ENCODE measurements at regions not wholly inside any gene's neighbourhood (a gene's known extent, or its start where the extent isn't known, plus 50 kb on each side); places are given as distances from the start of the nearest gene placed in this dataset.

DNA sequence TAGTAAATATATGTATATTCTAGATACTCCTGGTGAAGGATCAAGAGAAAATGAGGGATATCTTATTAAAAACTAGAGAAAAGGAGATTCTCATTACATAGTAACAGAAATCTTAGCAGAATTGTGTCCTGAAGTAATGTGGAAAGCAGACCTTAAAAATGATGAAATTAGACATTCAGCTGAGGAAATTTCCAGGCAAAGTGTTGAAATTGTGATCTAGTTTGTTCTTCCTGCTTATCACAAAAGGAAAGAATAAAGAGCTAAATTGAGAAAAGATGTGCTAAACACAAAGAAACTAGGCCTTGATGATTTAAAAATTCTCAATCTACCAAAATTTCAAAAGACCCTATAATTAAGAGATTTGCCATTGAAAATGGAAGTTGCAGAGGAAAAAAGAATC is 362.6 kb upstream of the PLSCR5 start:
- no peaks in the 10 kb centered on the region for H3K36me3 ChIP-seq
- no peak for ATAC-seq
- no peak overlapping the region for H3K27ac ChIP-seq
- H3K4me1 ChIP-seq = no peaks in the 10 kb centered on the region
- no peaks in the 10 kb centered on the region for H3K27me3 ChIP-seq
- TF ChIP-seq POLR2AphosphoS5 (IDR thresholded peaks at IDR 0.05) (no peak), POLR2A (IDR thresholded peaks at IDR 0.05) (no peak), EP300 (IDR thresholded peaks at IDR 0.05) (no peak)
- TF ChIP-seq, protein P1, sequence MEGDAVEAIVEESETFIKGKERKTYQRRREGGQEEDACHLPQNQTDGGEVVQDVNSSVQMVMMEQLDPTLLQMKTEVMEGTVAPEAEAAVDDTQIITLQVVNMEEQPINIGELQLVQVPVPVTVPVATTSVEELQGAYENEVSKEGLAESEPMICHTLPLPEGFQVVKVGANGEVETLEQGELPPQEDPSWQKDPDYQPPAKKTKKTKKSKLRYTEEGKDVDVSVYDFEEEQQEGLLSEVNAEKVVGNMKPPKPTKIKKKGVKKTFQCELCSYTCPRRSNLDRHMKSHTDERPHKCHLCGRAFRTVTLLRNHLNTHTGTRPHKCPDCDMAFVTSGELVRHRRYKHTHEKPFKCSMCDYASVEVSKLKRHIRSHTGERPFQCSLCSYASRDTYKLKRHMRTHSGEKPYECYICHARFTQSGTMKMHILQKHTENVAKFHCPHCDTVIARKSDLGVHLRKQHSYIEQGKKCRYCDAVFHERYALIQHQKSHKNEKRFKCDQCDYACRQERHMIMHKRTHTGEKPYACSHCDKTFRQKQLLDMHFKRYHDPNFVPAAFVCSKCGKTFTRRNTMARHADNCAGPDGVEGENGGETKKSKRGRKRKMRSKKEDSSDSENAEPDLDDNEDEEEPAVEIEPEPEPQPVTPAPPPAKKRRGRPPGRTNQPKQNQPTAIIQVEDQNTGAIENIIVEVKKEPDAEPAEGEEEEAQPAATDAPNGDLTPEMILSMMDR (IDR thresholded peaks at IDR 0.05) = no peak
- no peak overlapping the region for H3K4me3 ChIP-seq
- H3K9me3 ChIP-seq = no peaks in the 10 kb centered on the region

DNA sequence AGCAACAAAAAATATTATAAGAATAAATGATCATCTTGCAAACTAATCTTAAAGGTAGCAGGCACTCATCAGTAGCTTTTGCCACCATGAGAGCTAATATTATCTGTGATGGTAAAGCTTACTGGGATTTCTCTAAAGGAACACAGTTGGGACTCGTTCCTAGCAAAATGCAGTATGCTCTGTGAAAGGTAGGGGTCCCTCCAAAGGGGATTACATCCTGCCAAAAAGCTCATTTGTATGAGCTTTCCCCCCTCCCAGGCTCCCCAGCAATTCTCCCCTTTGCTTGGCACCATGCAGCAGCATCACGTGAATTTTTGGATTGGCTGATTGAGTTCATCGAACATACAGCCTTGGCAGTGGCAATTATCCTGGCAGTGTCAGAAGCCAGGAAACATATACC is 361.0 kb upstream of the PLSCR5 start:
- ATAC-seq = no peak
- Histone ChIP-seq H3K4me3 (no peak overlapping the region), H3K36me3 (no peaks in the 10 kb centered on the region), H3K9me3 (no peaks in the 10 kb centered on the region), H3K4me1 (no peaks in the 10 kb centered on the region), H3K27me3 (no peaks in the 10 kb centered on the region), H3K27ac (no peak overlapping the region)
- TF ChIP-seq, protein P1 (IDR thresholded peaks at IDR 0.05) = no peak
- TF ChIP-seq POLR2AphosphoS5 (IDR thresholded peaks at IDR 0.05) (no peak), POLR2A (IDR thresholded peaks at IDR 0.05) (no peak), EP300 (IDR thresholded peaks at IDR 0.05) (no peak)
- WGBS, 2 donors (ENCODE audit: low coverage in 1 of 2) = 70 to 82% methylated on average over 3 of the region's 3 CpGs

DNA sequence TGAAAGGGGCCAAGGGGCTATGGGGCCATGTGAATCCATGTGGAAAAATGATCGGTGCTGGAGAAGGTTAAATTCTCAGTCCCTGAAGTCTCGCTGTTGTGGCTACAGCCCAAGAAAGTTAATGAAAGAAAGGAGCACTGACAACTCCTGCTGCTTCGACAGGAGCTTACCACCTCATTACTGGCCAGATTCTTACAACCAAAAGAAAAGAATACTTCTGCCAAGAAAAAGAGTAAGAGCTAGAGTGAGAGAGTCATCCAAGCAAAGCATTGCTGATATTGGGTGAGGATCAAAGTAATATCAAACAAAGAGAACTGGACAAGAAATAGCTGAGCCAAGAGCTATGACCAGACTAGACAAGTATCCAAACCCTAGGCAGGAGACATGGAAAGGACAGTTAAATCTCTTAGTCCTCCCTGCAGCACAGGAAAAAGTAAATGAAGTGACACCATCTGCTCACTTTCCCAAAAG is 348.4 kb upstream of the PLSCR5 start:
- no peak overlapping the region for H3K4me3 ChIP-seq
- H3K9me3 ChIP-seq = no peaks in the 10 kb centered on the region
- no peak for ATAC-seq
- TF ChIP-seq, protein P1 (IDR thresholded peaks at IDR 0.05) = no peak
- TF ChIP-seq POLR2A (IDR thresholded peaks at IDR 0.05) (no peak), POLR2AphosphoS5 (IDR thresholded peaks at IDR 0.05) (no peak)
- H3K4me1 ChIP-seq = no peaks in the 10 kb centered on the region
- H3K27ac ChIP-seq = no peak overlapping the region
- no peaks in the 10 kb centered on the region for H3K36me3 ChIP-seq
- H3K27me3 ChIP-seq = no peaks in the 10 kb centered on the region
- 22 to 32% methylated on average over 3 of the region's 3 CpGs for WGBS, 2 donors (ENCODE audit: low coverage in 1 of 2)

DNA sequence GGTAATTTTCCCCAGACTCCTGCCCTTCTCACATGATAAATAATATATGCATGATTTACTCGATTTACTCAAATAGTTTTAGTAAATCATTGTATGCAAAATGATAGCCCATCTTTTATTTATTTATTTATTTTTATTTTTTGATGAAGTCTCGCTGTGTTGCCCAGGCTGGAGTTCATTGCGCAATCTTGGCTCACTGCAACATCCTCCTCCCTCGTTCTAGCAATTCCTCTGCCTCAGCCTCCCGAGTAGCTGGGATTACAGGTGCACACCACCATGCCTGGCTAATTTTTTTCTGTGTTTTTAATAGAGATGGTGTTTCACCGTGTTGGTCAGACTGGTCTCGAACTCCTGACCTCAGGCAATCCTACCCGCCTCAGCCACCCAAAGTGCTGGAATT is 343.8 kb upstream of the PLSCR5 start:
- Histone ChIP-seq H3K27me3 (no peaks in the 10 kb centered on the region), H3K9me3 (no peaks in the 10 kb centered on the region), H3K4me3 (no peak overlapping the region), H3K27ac (no peak overlapping the region), H3K36me3 (no peaks in the 10 kb centered on the region), H3K4me1 (no peaks in the 10 kb centered on the region)
- ATAC-seq = no peak
- WGBS, 2 donors (ENCODE audit: low coverage in 1 of 2) = 90 to 97% methylated on average over 8 of the region's 8 CpGs
- TF ChIP-seq POLR2AphosphoS5 (IDR thresholded peaks at IDR 0.05) (no peak), EP300 (IDR thresholded peaks at IDR 0.05) (no peak), POLR2A (IDR thresholded peaks at IDR 0.05) (no peak)
- TF ChIP-seq, protein P1 (IDR thresholded peaks at IDR 0.05) = no peak

DNA sequence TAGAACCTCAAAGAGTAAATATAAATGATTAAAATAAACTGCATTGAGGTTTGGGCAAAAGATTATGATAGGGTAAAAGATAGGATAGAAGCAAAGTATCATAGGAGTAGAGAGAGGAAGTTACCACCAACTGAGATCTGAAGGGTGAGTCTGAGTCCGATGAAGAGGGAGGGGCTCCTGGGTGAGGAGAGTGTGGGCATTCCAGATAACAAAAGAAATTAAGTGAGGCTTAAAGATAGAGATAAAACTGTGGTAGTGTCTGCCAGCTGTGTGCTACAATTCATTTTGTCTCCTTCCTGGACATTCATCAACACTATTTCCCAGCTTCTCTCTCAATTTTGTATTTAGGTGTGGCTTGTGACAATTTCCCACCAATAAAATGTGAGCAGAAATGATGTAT is 343.0 kb upstream of the PLSCR5 start:
- H3K9me3 ChIP-seq = no peaks in the 10 kb centered on the region
- 36 to 47% methylated on average over 1 of the region's 1 CpG for WGBS, 2 donors (ENCODE audit: low coverage in 1 of 2)
- H3K27me3 ChIP-seq = no peaks in the 10 kb centered on the region
- no peaks in the 10 kb centered on the region for H3K36me3 ChIP-seq
- TF ChIP-seq POLR2A (IDR thresholded peaks at IDR 0.05) (no peak), POLR2AphosphoS5 (IDR thresholded peaks at IDR 0.05) (no peak), EP300 (IDR thresholded peaks at IDR 0.05) (no peak)
- TF ChIP-seq, protein P1 (IDR thresholded peaks at IDR 0.05) = no peak
- no peak for ATAC-seq
- no peaks in the 10 kb centered on the region for H3K4me1 ChIP-seq
- no peak overlapping the region for H3K27ac ChIP-seq
- H3K4me3 ChIP-seq = no peak overlapping the region

Measured in gastroesophageal sphincter (tissue), 4 donors.